ENCODE measurements at regions not wholly inside any gene's neighbourhood (a gene's known extent, or its start where the extent isn't known, plus 50 kb on each side); places are given as distances from the start of the nearest gene placed in this dataset.

DNA sequence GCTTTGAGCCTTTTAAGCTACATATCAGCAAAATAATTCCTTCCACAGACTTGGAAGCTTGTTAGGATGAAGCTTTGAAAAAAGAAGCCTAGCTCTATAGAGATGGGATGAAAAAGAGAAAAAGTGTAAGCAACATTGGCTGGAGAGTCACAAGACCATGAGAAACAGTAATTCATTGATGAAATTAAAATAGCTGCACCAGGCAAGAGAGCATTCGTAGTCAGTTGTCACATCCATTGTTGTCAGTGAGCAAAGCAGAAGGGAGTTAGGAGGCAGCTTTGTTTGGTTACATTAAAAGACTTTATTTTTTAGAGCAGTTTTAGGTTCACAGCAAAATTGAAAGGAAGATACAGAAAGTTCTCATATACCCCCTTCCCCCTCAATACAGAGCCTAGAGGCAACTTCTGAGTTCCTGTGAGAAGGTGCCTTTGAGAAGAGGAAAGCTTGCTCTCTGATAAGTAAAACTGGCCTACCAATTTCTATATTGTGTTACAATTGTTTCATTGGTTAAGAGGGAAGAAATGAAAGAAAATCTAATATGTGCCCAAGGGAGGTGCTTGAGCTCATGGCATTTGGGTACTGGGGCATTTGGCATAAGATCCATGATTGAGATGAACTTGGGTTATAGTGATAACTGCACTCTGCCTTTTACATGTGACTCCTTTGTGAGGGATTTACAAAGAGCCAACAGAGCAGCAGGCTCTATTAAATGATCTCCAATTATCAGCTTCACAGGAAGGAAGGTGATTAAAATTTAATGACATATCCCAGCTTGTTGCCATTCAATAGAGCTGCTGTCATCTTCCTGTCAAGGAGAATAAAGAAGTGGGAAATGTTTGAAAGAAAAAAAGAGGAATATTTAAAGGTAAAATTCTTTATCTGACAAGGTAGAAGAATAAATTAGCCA is 361.3 kb upstream of the TMTC1 start:
- DNase-seq: no peak

GRCh38 chr12:30142301-30142700 is 358.6 kb upstream of the TMTC1 start:
- DNase-seq: no peak

DNA sequence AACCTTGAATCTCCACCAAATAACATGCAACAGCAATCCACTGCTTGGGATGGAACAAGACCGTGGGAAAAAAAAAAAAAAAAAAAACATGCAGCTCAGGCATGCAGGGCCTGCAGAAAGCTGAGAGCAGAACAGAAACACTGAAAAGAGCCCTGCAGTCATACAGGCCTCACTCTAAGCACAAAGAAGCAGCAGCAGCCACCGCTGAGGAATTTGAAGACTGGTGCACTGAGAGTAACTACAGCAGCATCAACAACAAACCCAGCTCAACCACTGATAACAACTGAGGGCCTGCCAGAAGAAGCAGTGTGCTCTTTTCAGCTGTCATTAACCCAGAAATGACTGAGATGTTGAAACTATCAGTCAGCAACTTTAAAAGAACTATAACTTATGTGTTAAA is 354.7 kb upstream of the TMTC1 start:
- no peak for DNase-seq

GRCh38 chr12:30136696-30137095 is 353.0 kb upstream of the TMTC1 start:
- DNase-seq: no peak

- no peak for DNase-seq
Observed at GRCh38 chr12:30135776-30136175, 352.0 kb upstream of the TMTC1 start.

DNA sequence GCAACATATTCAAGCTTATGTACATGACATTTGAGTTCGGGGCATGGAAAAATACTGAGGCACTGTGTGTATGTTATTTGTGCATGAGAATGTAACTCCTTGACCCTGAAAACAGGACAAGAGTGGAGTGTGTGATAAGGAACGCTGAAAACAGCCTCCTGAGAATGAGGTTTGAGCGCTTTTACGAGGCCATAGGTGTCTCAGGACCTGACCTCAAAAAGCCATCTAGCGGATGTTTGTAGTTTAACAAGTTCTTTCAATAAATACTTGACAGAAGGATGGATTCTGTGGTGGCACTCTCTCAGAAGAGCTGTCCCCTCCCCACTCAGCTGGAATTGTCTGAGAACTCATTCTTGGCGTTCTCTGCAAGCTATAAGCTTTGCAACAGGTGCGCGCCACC is 350.5 kb upstream of the TMTC1 start:
- DNase-seq: peak; percentile 1 to 50

GRCh38 chr12:30126944-30127343 is 343.2 kb upstream of the TMTC1 start:
- DNase-seq: no peak

DNA sequence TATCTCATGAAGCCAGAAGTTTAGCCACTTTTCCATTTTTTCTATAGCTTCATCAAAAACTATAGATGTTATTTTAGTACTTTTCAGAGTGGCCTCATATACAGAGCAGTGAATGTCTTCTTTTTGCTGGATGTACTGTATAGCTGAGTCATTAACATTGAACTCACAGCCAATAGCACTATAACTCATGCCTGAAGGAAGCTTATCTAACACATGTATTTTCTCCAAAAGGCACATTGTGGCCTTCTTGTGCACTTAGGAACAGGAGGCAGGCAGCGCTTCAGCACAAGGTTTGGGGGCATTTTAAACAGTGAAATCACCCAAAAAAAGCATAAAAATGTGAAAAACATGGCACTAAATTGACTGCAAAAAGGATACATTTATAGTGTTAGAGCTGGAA is 336.8 kb upstream of the TMTC1 start:
- no peak for DNase-seq

GRCh38 chr12:30117483-30117882 is 333.7 kb upstream of the TMTC1 start:
- DNase-seq: no peak

GRCh38 chr12:30111719-30112118 is 328.0 kb upstream of the TMTC1 start:
- no peak for DNase-seq

- DNase-seq: no peak
Observed at GRCh38 chr12:30110958-30111586, 327.3 kb upstream of the TMTC1 start.

GRCh38 chr12:30110498-30110897 is 326.8 kb upstream of the TMTC1 start:
- no peak for DNase-seq

DNA sequence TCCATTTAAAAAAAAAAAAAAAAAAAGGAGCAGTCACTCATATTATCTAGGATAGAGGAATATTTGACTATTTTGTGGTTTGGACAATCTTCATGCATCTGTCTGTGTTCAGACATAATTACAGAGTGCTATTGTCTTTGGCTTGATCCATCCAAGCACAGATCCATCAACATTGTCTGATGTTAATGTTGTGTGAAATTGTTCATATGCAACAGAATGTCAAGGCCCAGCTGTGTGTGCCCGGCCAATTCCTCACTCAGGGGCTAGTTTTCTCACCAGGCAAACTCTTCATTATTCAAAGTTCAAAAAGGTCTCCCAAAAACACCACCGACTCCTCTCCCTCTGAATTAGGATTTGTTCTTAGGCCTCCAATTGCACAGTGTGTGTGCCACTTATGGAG is 324.9 kb upstream of the TMTC1 start:
- no peak for DNase-seq

DNA sequence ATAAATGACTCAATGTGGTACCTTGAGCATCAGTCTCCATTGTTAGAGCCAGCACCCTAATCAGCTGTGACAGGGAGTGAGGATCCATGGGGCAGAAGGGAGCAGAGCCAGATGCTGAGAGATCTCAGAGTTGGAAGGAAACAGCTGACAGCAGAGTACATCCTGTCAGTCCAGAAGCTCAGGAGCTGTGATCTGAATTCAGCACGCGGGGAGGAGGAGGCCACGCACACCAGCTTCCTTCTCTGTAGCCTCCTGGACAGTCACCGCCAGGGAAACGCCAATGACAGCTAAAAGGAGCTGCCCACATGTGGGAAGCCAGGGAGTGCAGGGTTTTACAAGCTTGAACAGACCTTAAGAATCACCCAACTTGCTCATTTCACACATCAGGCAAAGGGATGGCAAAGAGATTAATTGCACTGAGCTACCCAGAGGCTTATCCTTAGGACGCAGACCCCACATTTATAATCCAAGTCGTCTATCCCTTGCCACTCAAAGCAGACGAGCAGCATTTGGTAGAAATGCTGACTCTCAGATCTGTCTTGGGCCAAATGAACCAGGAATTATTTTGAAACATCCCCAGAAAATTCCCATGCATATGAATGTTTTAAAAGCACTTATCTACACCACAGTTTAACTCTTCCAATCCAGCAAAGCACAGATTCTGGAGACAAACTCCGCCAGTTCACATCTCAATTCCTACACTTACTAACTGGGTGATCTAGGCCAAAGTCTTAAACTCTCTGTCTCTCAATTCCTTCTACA is 322.6 kb upstream of the TMTC1 start:
- DNase-seq: no peak

- no peak for DNase-seq
Observed at GRCh38 chr12:30105505-30105904, 321.8 kb upstream of the TMTC1 start.

GRCh38 chr12:30104971-30105370 is 321.2 kb upstream of the TMTC1 start:
- DNase-seq: no peak

GRCh38 chr12:30100741-30101140 is 317.0 kb upstream of the TMTC1 start:
- DNase-seq: no peak

DNA sequence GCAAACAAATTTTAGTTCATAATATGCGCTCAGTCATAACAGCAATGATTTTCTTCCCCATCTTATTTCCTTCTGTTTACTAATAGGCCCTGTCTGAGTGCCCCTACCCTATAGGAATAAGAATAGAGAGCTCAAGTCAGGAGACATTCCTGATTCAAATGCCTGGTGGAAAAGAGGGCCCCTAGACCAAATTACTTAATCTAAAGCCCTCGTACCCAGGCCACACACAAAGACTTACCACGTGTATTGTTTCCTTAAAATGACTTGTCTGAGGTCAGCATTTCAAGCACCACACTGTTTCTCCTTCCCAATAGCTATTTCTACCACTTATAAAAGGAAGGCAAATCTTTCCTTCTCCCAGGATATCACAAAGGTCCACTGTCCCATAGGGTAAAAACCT is 314.9 kb upstream of the TMTC1 start:
- no peak for DNase-seq

GRCh38 chr12:30095511-30095910 is 311.8 kb upstream of the TMTC1 start:
- DNase-seq: no peak

- DNase-seq: no peak
Observed at GRCh38 chr12:30092983-30093617, 309.4 kb upstream of the TMTC1 start.

DNA sequence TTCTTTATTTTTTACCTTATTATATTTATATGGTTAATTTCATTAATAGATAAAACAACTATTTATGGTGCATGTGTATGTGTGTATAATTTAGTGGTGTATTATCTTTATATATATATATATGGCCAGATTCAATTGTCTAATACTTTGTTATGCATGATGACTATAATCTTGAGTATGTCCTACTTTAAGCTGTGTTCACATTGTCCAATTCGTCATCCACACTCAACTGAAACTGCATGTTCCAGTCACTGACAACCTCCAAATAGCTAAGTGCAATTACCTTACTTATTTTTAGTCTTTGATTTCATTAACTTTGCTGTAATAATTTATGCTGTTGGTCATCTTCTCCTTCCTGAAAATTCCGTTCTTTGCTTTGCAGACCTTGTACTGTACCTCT is 306.5 kb upstream of the TMTC1 start:
- no peak for DNase-seq

DNA sequence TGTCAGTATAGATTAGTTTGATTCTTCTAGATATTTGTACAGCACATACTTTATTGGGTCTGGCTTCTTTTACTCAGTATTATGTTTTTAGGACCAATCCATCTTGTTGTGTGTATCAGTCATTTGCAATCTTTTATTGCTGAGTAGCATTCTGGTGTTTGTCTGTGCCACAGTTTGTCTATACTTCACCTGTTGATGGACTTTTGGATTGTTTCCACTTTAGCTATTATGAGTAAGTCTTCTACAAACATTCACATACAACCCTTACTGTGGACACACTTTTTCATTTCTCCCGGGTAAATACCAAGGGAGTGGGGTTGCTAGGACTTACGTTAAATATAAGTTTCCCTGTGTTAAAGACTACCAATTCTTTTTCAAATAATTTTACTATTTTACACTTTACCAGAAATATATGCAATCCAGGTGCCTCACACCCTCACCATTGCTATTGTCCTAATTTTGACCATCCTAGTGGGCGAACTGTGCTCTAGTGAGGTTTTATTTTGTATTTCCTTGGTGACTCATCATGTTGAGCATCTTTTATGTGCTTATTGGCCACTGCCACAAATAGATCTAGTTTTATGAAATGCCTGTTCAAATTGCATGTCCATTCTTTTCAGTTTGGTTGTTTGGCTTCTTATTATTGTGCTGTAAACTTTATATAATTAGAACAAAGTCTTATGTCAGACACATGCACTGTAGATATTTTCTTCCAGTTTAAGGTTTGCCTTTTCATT is 304.7 kb upstream of the TMTC1 start:
- DNase-seq: no peak

- DNase-seq: no peak
Observed at GRCh38 chr12:30082381-30082780, 298.6 kb upstream of the TMTC1 start.
